Fibroblast of the aortic adventitia (primary cell): ENCODE measurements at regions not wholly inside any gene's neighbourhood (a gene's known extent, or its start where the extent isn't known, plus 50 kb on each side); places are given as distances from the start of the nearest gene placed in this dataset.

ENCODE experiments used
- DNase-seq: peaks from one replicate; pipeline ENCODE4 v3.0.0-alpha.2; 2010; ENCODE audit warnings: low read depth
- H3K4me3 ChIP-seq: 2 replicates; pipeline ENCODE4 v1.5.1; 2011; ENCODE audit warnings: low read depth, mild to moderate bottlenecking, control low read depth, low read length, moderate library complexity
- TF ChIP-seq, protein P1 (sequence below): IDR thresholded peaks from 2 replicates; pipeline ENCODE4 v1.5.1; 2011; ENCODE audit warnings: mild to moderate bottlenecking, low read length, control low read depth, inconsistent platforms; ENCODE audit not compliant: insufficient read depth

DNA sequence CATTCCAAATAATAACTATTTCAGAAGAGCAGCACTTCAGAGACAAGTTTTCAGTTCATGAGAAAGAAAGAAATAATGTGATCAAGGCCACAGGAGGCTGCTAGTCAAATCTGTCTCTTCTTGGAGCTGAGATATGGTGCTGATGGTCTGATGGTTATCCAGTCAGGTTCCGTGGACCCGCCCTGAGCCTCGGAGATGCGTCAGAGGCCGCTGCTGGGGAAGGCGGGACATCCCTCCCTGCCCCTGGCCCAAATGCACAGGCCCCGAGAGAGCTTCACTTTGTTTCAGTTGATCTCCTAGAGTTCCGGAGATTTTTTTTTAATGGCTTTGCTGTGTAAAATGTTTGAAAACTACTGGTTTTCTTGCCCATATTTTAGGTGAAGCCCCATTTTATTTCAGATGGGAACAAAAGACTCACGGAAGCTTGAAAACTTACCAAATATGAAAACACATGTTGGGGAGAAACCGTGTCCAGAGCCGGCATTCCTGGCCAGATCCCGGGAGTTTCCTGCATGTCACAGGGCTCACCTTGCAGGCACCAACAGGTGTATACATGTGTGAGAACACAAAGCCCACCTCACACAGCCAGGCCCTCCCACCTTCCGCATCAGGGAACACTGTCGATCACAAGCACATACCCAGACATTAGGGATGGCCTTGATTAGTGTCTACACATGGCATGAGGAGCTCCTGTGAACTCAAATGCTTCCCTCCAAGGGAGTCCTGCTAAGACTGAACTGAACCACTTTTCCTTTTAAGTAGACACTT lies 499.0 kb downstream of the TCERG1L start:
- DNase-seq, result no peak
- H3K4me3 ChIP-seq, result no peak overlapping the region
- TF ChIP-seq, protein P1, sequence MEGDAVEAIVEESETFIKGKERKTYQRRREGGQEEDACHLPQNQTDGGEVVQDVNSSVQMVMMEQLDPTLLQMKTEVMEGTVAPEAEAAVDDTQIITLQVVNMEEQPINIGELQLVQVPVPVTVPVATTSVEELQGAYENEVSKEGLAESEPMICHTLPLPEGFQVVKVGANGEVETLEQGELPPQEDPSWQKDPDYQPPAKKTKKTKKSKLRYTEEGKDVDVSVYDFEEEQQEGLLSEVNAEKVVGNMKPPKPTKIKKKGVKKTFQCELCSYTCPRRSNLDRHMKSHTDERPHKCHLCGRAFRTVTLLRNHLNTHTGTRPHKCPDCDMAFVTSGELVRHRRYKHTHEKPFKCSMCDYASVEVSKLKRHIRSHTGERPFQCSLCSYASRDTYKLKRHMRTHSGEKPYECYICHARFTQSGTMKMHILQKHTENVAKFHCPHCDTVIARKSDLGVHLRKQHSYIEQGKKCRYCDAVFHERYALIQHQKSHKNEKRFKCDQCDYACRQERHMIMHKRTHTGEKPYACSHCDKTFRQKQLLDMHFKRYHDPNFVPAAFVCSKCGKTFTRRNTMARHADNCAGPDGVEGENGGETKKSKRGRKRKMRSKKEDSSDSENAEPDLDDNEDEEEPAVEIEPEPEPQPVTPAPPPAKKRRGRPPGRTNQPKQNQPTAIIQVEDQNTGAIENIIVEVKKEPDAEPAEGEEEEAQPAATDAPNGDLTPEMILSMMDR, result no peak

DNA sequence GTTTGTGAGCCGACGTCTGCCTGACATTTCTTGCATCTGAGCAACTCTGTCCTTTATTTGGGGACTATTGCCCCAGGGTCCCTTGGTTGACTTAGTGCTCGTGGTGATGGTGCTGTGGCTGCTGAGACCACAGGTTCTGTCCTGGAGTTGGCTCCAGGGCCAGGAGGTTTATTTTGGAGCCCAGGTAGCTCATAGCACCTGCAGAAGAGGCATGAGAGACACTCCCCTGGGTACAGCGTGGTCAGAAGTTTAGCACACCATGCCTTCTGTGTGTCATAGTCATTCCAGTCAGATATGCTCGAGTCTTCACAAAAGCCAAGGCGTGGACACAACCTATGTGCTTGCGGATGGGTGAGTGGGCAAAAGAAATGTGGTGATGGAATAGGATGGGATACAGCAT lies 496.9 kb downstream of the TCERG1L start:
- DNase-seq, result no peak
- TF ChIP-seq, protein P1, result no peak
- no peak overlapping the region for H3K4me3 ChIP-seq

DNA sequence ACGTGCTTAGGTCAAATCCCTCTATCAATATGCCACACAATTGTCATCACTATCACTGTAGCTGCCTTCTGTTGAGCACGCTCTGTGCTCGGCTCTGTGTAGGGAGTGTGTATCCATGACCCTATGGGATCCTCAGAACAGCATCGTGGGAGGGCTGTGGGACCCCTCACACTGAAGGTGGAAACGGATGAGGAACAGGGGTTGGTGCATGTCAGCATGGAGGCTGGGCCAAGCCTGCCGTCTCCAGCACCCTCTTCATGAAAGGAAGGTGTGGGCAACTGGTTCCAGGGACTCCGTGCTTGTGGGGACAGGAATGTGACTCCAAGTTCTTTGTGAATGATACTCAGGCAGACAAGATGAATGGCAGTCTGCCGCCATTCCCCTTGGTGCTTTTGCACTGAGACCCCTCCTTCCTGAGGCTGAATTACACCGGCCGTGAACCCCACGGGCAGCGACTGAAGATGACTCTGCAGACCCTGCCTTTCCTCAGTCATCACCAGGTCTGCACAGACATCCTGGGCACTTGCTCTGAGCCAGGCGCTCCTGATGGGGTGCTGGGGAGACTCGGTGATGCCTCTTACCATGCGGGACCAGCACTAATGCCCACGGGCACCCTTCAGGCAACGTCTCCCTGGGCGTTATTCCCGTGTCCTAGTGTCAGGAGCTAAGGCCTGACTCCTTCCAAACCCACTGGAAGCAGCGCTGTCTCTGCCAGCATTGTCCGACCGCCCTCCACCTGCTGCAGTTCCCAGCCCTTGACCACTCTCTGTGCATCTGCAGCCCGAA lies 495.2 kb downstream of the TCERG1L start:
- H3K4me3 ChIP-seq, result no peak overlapping the region
- TF ChIP-seq, protein P1, result no peak
- no peak for DNase-seq

GRCh38 chr10:130817046-130817624 lies 494.4 kb downstream of the TCERG1L start:
- no peak overlapping the region for H3K4me3 ChIP-seq
- no peak for DNase-seq
- TF ChIP-seq, protein P1, result no peak

- H3K4me3 ChIP-seq, result no peak overlapping the region
- TF ChIP-seq, protein P1, result no peak
- no peak for DNase-seq
Measured at GRCh38 chr10:130817674-130818073, 493.8 kb downstream of the TCERG1L start.

GRCh38 chr10:130820880-130821482 lies 490.5 kb downstream of the TCERG1L start:
- no peak for DNase-seq
- TF ChIP-seq, protein P1, result no peak
- H3K4me3 ChIP-seq, result no peak overlapping the region
